ENCODE measurements at regions not wholly inside any gene's neighbourhood (a gene's known extent, or its start where the extent isn't known, plus 50 kb on each side); places are given as distances from the start of the nearest gene placed in this dataset.

DNA sequence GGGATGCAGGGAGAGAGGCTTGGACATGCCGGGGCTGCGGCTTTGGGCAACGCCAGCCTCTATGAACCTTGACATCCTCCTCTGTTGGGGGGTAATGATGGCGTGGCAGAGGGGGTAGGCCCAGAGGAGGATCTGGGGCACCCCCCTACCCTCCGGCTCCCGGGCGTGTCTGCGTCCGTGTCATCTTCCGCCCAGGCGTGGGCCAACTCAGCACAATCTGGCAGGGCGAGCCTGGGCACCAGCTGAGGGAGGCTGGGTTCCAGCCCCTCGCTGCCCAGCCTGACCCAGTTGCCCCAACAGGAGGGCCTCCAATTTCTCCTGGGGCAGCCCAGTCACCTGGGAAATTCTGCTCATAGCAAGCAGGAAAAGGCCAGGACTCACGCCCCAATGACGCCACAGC lies 62.9 kb upstream of the IL17B start:
- no peaks in the 10 kb centered on the region for H3K9me3 ChIP-seq (ENCODE audit: control insufficient read depth, insufficient read depth, low read length)
- no peaks in the 10 kb centered on the region for H3K27me3 ChIP-seq (ENCODE audit: control insufficient read depth, insufficient read depth, low read length)
- H3K36me3 ChIP-seq (ENCODE audit: control insufficient read depth, insufficient read depth, low read length) = no peaks in the 10 kb centered on the region
- H3K9ac ChIP-seq (ENCODE audit: low read depth, low read length) = no peak overlapping the region
- H3K4me1 ChIP-seq (ENCODE audit: control insufficient read depth, insufficient read depth, low read length) = peaks cover 9% of the 10 kb centered on the region
- H3K4me3 ChIP-seq (ENCODE audit: low read depth, low read length) = no peak overlapping the region

DNA sequence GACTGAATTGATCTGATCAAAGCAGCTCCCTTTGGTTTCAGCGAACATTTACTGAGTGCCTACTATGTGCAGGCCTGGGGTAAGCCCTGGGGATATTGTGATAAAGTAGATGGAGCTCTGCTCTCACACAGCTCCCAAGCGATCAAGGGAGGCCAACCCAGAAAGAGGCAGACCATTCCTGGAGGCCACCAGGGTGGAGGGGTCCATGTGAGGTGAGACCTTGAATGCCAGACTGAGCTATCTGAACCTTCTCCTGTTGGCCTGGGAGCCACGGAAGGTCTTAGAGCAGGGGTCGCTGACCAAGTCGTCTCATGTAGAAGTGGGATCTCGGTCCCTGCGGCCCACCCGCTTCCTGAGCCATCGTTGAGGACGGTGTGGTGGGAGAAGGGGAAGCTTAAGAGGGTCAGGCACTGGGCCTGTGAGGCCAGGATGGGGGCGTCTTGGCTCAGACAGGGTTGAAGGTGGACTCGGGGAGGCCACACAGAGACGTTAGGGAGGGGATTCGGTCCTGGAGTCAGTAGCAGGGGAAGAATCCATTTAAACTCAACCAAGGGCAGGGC lies 62.2 kb upstream of the IL17B start:
- Histone ChIP-seq H3K36me3 (ENCODE audit: control insufficient read depth, insufficient read depth, low read length) (no peaks in the 10 kb centered on the region), H3K27me3 (ENCODE audit: control insufficient read depth, insufficient read depth, low read length) (no peaks in the 10 kb centered on the region), H3K9ac (ENCODE audit: low read depth, low read length) (no peak overlapping the region), H3K9me3 (ENCODE audit: control insufficient read depth, insufficient read depth, low read length) (no peaks in the 10 kb centered on the region), H3K4me3 (ENCODE audit: low read depth, low read length) (no peak overlapping the region), H3K4me1 (ENCODE audit: control insufficient read depth, insufficient read depth, low read length) (peaks cover 9% of the 10 kb centered on the region)

DNA sequence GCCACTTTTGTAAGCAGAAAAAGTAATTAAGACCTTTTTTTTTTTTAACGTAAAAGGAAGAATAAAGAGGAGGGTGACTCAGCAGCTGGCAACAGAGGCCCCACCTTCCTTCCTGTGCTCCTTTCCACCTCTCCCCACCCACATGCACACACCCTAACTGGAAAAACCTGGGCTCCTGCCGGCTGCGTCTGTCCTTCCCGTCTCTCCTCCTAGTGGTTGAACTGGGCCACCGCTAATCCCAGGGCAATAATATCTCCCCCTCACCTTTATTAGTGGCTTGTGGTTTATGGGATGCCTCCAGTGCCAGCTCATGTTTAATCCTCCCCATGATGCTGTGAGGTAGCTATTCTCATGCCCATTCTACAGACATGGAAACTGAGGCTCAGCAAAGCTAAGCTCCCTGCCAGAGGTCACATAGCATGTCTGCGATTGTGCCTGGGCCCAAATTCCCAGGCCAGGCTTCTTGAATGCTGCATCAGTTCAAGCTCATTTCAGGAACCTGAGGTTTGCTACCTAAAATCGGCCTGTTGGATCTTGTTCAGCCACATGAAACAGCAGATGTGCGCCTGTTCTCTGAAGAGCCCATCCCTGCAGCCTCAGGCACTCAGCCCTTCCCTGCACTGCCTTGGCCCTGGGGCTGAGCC lies 60.9 kb upstream of the IL17B start:
- H3K4me3 ChIP-seq (ENCODE audit: low read depth, low read length) = no peak overlapping the region
- H3K9ac ChIP-seq (ENCODE audit: low read depth, low read length) = peak overlapping the region; percentile 39
- peaks cover 7% of the 10 kb centered on the region for H3K4me1 ChIP-seq (ENCODE audit: control insufficient read depth, insufficient read depth, low read length)

DNA sequence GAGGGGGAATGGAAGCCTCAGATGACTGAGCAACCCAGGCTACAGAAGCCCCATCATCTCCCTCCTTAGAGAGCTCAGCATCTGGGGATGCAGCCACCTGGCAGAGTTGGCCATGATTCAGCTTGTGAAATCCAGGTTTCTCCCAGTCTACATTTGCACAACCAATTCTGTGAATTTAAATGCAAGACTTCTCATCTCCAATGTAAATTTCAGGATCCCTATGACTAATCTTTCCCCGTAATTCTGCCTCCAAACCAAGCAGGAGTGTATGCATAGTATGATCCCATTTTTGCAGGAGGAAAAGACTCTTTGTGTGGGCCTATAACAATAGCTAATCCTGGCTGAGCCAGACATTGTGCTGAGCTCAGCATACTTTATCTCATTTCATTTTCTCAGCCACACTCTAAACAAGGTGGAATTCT lies 59.6 kb upstream of the IL17B start:
- Histone ChIP-seq H3K27me3 (ENCODE audit: control insufficient read depth, insufficient read depth, low read length) (no peaks in the 10 kb centered on the region), H3K9me3 (ENCODE audit: control insufficient read depth, insufficient read depth, low read length) (no peaks in the 10 kb centered on the region), H3K4me3 (ENCODE audit: low read depth, low read length) (no peak overlapping the region), H3K9ac (ENCODE audit: low read depth, low read length) (no peak overlapping the region), H3K36me3 (ENCODE audit: control insufficient read depth, insufficient read depth, low read length) (no peaks in the 10 kb centered on the region), H3K4me1 (ENCODE audit: control insufficient read depth, insufficient read depth, low read length) (peaks cover 7% of the 10 kb centered on the region)

More for the DNA sequence above, 60.9 kb upstream of the IL17B start:
- Histone ChIP-seq H3K36me3 (ENCODE audit: control insufficient read depth, insufficient read depth, low read length) (no peaks in the 10 kb centered on the region), H3K9me3 (ENCODE audit: control insufficient read depth, insufficient read depth, low read length) (no peaks in the 10 kb centered on the region), H3K27me3 (ENCODE audit: control insufficient read depth, insufficient read depth, low read length) (no peaks in the 10 kb centered on the region)

DNA sequence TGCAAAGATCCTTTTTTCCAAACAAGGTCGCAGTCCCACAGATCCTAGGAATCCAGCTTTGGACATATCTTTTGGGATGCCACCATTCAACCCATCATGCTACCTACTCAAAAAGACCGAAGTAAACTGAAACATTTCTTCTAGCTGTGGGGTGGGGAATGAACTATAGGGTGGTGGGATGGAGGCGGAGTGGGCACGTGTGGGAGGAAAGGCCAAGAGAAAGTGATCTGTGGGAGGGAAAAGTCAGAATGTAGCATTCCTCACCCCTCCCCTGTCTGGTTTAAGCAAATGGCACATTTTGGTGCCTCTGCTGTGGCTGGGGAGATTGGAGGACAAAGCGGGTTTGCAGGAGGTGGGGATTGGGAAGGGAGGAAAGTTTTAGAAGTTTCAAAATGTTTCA lies 59.2 kb upstream of the IL17B start:
- Histone ChIP-seq H3K9ac (ENCODE audit: low read depth, low read length) (no peak overlapping the region), H3K36me3 (ENCODE audit: control insufficient read depth, insufficient read depth, low read length) (no peaks in the 10 kb centered on the region), H3K9me3 (ENCODE audit: control insufficient read depth, insufficient read depth, low read length) (no peaks in the 10 kb centered on the region), H3K4me3 (ENCODE audit: low read depth, low read length) (no peak overlapping the region), H3K4me1 (ENCODE audit: control insufficient read depth, insufficient read depth, low read length) (peaks cover 6% of the 10 kb centered on the region), H3K27me3 (ENCODE audit: control insufficient read depth, insufficient read depth, low read length) (no peaks in the 10 kb centered on the region)

DNA sequence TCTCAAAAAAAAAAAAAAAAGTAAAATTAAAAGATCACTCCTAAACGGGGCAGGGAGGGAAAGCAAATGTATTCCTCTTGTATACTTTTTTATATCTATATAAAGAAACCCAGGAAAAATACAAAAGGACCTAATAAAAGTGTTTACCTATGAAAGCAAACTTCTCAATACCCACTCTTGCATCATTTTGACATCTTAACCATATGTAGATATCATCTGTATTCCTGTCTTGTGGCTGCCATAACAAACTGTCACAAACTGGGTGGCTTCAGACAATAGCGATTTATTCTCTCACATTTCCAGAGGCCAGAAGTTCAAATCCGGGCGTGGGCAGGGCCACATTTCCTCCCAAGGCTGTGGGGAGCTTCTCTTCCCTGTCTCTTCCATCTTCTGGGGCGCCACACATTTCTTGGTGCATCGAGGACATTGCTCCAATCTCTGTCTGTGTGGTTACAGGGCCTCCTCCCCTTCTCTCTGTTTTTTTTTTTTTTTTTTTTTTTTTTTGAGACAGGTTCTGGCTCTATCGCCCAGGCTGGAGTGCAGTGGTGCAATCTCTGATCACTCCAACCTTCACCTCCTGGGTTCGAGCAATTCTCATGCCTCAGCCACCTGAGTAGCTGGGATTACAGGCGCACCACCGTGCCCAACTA lies 58.4 kb upstream of the IL17B start:
- H3K4me3 ChIP-seq (ENCODE audit: low read depth, low read length) = no peak overlapping the region
- H3K9ac ChIP-seq (ENCODE audit: low read depth, low read length) = no peak overlapping the region
- H3K9me3 ChIP-seq (ENCODE audit: control insufficient read depth, insufficient read depth, low read length) = no peaks in the 10 kb centered on the region
- no peaks in the 10 kb centered on the region for H3K27me3 ChIP-seq (ENCODE audit: control insufficient read depth, insufficient read depth, low read length)
- peaks cover 4% of the 10 kb centered on the region for H3K4me1 ChIP-seq (ENCODE audit: control insufficient read depth, insufficient read depth, low read length)
- H3K36me3 ChIP-seq (ENCODE audit: control insufficient read depth, insufficient read depth, low read length) = no peaks in the 10 kb centered on the region

DNA sequence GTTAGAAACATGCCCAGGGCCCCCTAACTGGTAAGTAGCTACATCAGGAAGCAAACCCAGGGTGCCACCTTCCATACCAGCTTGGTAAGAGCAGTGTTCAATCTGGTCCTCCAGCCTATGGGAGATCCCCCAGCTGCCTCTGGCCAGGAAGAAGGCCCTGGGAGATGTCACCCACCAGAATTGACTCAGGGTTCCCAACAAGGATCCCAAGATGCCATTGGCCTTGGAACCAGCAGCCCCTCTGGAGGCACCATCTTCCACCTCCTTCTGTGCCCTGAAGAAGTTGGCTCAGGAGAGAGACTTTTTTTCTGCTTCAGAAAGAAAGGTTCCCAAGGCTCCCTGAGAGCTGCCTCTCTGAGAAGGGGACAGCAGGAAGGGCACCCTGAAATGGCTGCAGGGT lies 56.6 kb upstream of the IL17B start:
- Histone ChIP-seq H3K9me3 (ENCODE audit: control insufficient read depth, insufficient read depth, low read length) (no peaks in the 10 kb centered on the region), H3K27me3 (ENCODE audit: control insufficient read depth, insufficient read depth, low read length) (no peaks in the 10 kb centered on the region), H3K4me1 (ENCODE audit: control insufficient read depth, insufficient read depth, low read length) (peaks cover 4% of the 10 kb centered on the region), H3K9ac (ENCODE audit: low read depth, low read length) (no peak overlapping the region), H3K4me3 (ENCODE audit: low read depth, low read length) (no peak overlapping the region), H3K36me3 (ENCODE audit: control insufficient read depth, insufficient read depth, low read length) (no peaks in the 10 kb centered on the region)

DNA sequence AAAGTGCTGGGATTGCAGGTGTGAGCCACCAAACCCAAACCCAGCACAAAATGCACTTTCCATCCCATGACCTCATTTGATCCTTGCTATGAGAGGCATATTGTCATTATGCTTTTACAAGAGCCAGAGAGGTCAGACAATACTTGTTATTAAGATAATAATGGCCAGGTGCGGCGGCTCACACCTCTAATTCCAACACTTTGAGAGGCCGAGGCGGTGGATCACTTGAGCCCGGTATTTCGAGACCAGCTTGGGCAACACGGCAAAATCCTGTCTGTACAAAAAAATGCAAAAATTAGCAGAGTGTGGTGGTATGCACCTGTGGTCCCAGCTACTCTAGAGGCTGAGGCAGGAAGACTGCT lies 55.9 kb upstream of the IL17B start:
- H3K9me3 ChIP-seq (ENCODE audit: control insufficient read depth, insufficient read depth, low read length) = no peaks in the 10 kb centered on the region
- H3K27me3 ChIP-seq (ENCODE audit: control insufficient read depth, insufficient read depth, low read length) = no peaks in the 10 kb centered on the region
- no peaks in the 10 kb centered on the region for H3K36me3 ChIP-seq (ENCODE audit: control insufficient read depth, insufficient read depth, low read length)
- no peak overlapping the region for H3K9ac ChIP-seq (ENCODE audit: low read depth, low read length)
- H3K4me3 ChIP-seq (ENCODE audit: low read depth, low read length) = no peak overlapping the region
- H3K4me1 ChIP-seq (ENCODE audit: control insufficient read depth, insufficient read depth, low read length) = peaks cover 4% of the 10 kb centered on the region

DNA sequence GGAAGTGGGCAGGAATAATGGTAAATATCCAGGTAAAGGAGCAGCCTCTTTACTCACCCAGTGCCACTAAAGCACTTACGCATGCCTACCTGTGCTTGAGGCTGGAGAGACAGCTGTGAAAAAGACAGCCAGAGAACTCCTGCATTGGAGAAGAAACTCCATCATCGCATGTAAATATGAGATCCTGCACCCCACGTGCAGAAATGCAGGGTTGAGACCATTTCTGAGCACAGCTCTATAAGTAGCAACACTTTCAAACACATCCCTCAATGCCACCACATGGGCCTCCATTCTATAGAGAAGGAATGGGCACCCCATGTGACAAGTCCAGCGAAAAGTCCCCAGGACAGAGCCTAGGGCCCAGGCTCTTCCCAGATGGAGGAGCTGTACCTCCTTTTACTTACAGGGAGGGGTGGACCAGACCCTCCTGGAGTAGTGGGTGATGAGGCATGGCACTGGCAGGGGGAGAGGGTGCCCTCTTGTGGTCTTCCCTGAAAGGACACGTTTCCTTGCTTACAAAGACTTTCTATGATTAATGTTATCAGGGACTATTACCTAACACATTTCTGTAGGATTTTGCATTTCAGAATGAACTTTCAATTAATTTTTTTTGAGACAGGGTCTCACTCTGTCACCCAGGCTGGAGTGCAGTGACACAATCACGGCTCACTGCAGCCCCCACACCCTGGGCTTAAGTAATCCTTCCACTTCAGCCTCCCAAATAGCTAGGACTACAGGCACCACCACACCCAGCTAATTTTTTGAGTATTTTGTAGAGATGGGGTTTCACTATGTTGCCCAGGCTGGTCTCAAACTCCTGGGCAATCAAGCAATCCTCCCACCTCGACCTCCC lies 55.3 kb upstream of the IL17B start:
- Histone ChIP-seq H3K9ac (ENCODE audit: low read depth, low read length) (no peak overlapping the region), H3K4me3 (ENCODE audit: low read depth, low read length) (no peak overlapping the region), H3K4me1 (ENCODE audit: control insufficient read depth, insufficient read depth, low read length) (peaks cover 4% of the 10 kb centered on the region), H3K36me3 (ENCODE audit: control insufficient read depth, insufficient read depth, low read length) (no peaks in the 10 kb centered on the region), H3K27me3 (ENCODE audit: control insufficient read depth, insufficient read depth, low read length) (no peaks in the 10 kb centered on the region), H3K9me3 (ENCODE audit: control insufficient read depth, insufficient read depth, low read length) (no peaks in the 10 kb centered on the region)

DNA sequence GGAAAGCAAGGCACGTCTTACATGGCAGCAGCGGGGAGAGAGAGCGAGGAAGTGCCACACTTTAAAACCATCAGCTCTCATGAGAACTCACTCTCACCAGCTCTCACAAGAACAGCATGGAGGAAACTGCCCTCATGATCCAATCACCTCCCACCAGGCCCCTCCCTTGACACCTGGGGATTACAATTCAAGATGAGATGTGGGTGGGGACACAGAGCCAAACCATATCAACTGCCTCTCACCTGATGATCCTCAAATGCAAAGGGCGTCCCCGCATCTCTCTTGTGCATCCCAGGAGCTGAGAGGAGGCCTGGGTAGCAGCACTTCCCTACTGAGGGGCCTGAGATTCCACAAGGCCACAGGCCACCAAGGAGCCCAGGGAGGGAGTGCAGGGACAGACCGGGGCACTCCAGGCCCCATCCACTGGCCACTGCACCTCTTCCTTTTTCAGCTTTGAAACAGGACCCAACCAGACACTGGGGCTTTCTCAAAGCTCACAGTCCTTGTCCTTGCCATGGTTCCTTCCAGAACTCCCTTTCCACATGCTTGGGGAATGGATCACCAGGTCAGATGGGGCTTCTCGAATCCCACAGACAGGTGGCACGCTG lies 54.5 kb upstream of the IL17B start:
- no peak overlapping the region for H3K4me3 ChIP-seq (ENCODE audit: low read depth, low read length)
- H3K9me3 ChIP-seq (ENCODE audit: control insufficient read depth, insufficient read depth, low read length) = no peaks in the 10 kb centered on the region
- H3K4me1 ChIP-seq (ENCODE audit: control insufficient read depth, insufficient read depth, low read length) = no peaks in the 10 kb centered on the region
- H3K36me3 ChIP-seq (ENCODE audit: control insufficient read depth, insufficient read depth, low read length) = no peaks in the 10 kb centered on the region
- no peaks in the 10 kb centered on the region for H3K27me3 ChIP-seq (ENCODE audit: control insufficient read depth, insufficient read depth, low read length)
- no peak overlapping the region for H3K9ac ChIP-seq (ENCODE audit: low read depth, low read length)

DNA sequence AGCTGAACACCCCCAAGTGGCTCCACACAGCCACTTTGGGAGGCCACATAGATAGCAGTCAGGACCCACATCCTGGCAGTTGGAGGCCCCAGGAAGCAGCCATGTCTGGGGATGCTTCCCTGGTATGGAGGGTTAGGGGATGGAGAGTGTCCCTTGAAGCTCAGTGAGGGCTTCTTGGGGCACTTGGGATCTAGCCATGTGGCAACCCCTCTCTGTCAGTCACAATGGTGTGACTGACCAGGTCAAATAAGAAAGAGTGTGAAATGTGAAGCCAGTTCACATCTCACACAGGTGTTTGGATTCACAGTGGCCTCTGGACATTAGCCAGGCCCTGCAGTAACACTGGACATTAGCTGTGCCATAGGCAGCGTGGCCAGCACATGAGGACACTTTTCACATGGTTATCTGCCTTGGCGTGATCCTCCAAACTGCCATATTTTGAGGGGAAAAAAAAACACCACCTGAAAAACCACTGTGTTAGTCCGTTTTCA lies 53.9 kb upstream of the IL17B start:
- no peak overlapping the region for H3K4me3 ChIP-seq (ENCODE audit: low read depth, low read length)
- H3K36me3 ChIP-seq (ENCODE audit: control insufficient read depth, insufficient read depth, low read length) = no peaks in the 10 kb centered on the region
- H3K4me1 ChIP-seq (ENCODE audit: control insufficient read depth, insufficient read depth, low read length) = no peaks in the 10 kb centered on the region
- H3K9me3 ChIP-seq (ENCODE audit: control insufficient read depth, insufficient read depth, low read length) = no peaks in the 10 kb centered on the region
- no peaks in the 10 kb centered on the region for H3K27me3 ChIP-seq (ENCODE audit: control insufficient read depth, insufficient read depth, low read length)
- no peak overlapping the region for H3K9ac ChIP-seq (ENCODE audit: low read depth, low read length)

Data from iPS-15b (cell line).